Ovary (tissue), 7 donors: ENCODE measurements at regions not wholly inside any gene's neighbourhood (a gene's known extent, or its start where the extent isn't known, plus 50 kb on each side); places are given as distances from the start of the nearest gene placed in this dataset.

Source experiments
- DNase-seq, 5 donors: peaks; one replicate each; pipeline ENCODE4 v3.0.0-alpha.2; 2019 to 2020
- H3K27ac ChIP-seq, 2 donors: fragments of 200-600 bp; one replicate each; pipeline versions ENCODE4 v1.5.1 to v1.8.0; 2019 to 2022
- H3K27me3 ChIP-seq: fragments of 200-600 bp; one replicate; pipeline ENCODE4 v1.8.0; 2022
- H3K36me3 ChIP-seq: fragments of 200-600 bp; sonication (generic); one replicate; pipeline ENCODE4 v1.5.1; 2019
- H3K4me1 ChIP-seq: one replicate; pipeline ENCODE4 v1.8.1; 2013; ENCODE audit warnings: mild to moderate bottlenecking, moderate library complexity; ENCODE audit not compliant: insufficient read depth
- H3K4me3 ChIP-seq: fragments of 200-600 bp; sonication (generic); one replicate; pipeline ENCODE4 v1.5.1; 2017
- H3K9me3 ChIP-seq, 2 donors: fragments of 200-600 bp in 1 of 2; sonication (generic) in 1 of 2; one replicate each; pipeline versions ENCODE4 v1.5.1 to v1.8.1; 2013 to 2019; ENCODE audit warnings: mild to moderate bottlenecking in 1 of 2, moderate library complexity in 1 of 2
- CTCF ChIP-seq, 3 donors: fragments of 450-650 bp in 2 of 3; fragments of 200-600 bp in 1 of 3; IDR thresholded peaks; one replicate each; pipeline versions ENCODE4 v1.5.1 to v1.8.0; 2016 to 2022; ENCODE audit warnings: antibody characterized with exemption in 3 of 3, mild to moderate bottlenecking in 1 of 3
- EP300 ChIP-seq: sonication (generic); formaldehyde crosslinking; IDR thresholded peaks from one replicate; pipeline ENCODE4 v1.6.1; 2017; ENCODE audit warnings: antibody characterized with exemption
- POLR2A ChIP-seq: fragments of 450-650 bp; IDR thresholded peaks from one replicate; pipeline ENCODE4 v1.6.1; 2017; ENCODE audit warnings: antibody characterized with exemption, mild to moderate bottlenecking, moderate library complexity
- WGBS, 3 donors: extraction: QIAGEN DNeasy Blood & Tissue Kit in 1 of 3; methylation state at CpG; one replicate each; pipeline versions ENCODE4 v1.1.5 to v1.1.7; 2013 to 2017; 5-methylcytosine and 5-hydroxymethylcytosine counted together
- intact Hi-C, 4 donors: fragments of 100-400 bp; cut with DNase I; formaldehyde crosslinking; loops; one replicate each; pipeline versions ENCODE4 v1.11.0 to v1.15.1; 2022 to 2023
- donor health status: DM: no; HTN: no; CAD: no; lungs with moderate emphysema.
- donor health status: DM: no; HTN: no; CAD: no.
- donor health status: Bipolar disorder and iron deficiency.
- donor health status: DM: no; HTN: no; CAD: no.
- donor health status: DM: yes; HTN: yes; CAD: no.

- intact Hi-C loops = no loop called here
- 55 to 78% (median 73%) methylated on average over 4 of the region's 4 CpGs for WGBS, 3 donors
- H3K27ac ChIP-seq = no peak overlapping the region
- H3K36me3 ChIP-seq = no peaks in the 10 kb centered on the region
- H3K27me3 ChIP-seq = no peaks in the 10 kb centered on the region
- no peaks in the 10 kb centered on the region for H3K4me1 ChIP-seq
- no peaks in the 10 kb centered on the region for H3K9me3 ChIP-seq
- no peak overlapping the region for H3K4me3 ChIP-seq
- DNase-seq = no peak
- TF ChIP-seq EP300 (no peak), POLR2A (no peak), CTCF (IDR thresholded peaks at IDR 0.05) (no peak)
Observed at GRCh38 chr6:81063891-81064290, 688.6 kb downstream of the TENT5A start.

- Histone ChIP-seq H3K4me1 (no peaks in the 10 kb centered on the region), H3K4me3 (no peak overlapping the region), H3K9me3 (no peaks in the 10 kb centered on the region), H3K36me3 (no peaks in the 10 kb centered on the region), H3K27ac (no peak overlapping the region), H3K27me3 (no peaks in the 10 kb centered on the region)
- TF ChIP-seq CTCF (IDR thresholded peaks at IDR 0.05) (no peak), EP300 (no peak), POLR2A (no peak)
- no peak for DNase-seq
- 39 to 55% (median 44%) methylated on average over 2 of the region's 2 CpGs for WGBS, 3 donors
- intact Hi-C loops = no loop called here
Observed at GRCh38 chr6:81054036-81054435, 698.4 kb downstream of the TENT5A start.

GRCh38 chr6:81051952-81052351 lies 700.5 kb downstream of the TENT5A start:
- WGBS, 3 donors = 89 to 96% (median 90%) methylated on average over 8 of the region's 8 CpGs
- DNase-seq = no peak
- no peaks in the 10 kb centered on the region for H3K27me3 ChIP-seq
- H3K27ac ChIP-seq = no peak overlapping the region
- no peaks in the 10 kb centered on the region for H3K4me1 ChIP-seq
- H3K9me3 ChIP-seq = no peaks in the 10 kb centered on the region
- intact Hi-C loops = no loop called here
- H3K36me3 ChIP-seq = no peaks in the 10 kb centered on the region
- H3K4me3 ChIP-seq = no peak overlapping the region
- no peak for TF ChIP-seq CTCF (IDR thresholded peaks at IDR 0.05)
- no peak for TF ChIP-seq EP300
- no peak for TF ChIP-seq POLR2A

- no peak overlapping the region for H3K27ac ChIP-seq
- DNase-seq = no peak
- 58 to 65% (median 60%) methylated on average over 2 of the region's 2 CpGs for WGBS, 3 donors
- H3K27me3 ChIP-seq = no peaks in the 10 kb centered on the region
- H3K4me3 ChIP-seq = no peak overlapping the region
- intact Hi-C loops = no loop called here
- TF ChIP-seq EP300 (no peak), POLR2A (no peak), CTCF (IDR thresholded peaks at IDR 0.05) (no peak)
- H3K36me3 ChIP-seq = no peaks in the 10 kb centered on the region
- no peaks in the 10 kb centered on the region for H3K4me1 ChIP-seq
- H3K9me3 ChIP-seq = no peaks in the 10 kb centered on the region
Observed at GRCh38 chr6:81049425-81050042, 702.9 kb downstream of the TENT5A start.
